GM20431 (cell line): ENCODE measurements at regions not wholly inside any gene's neighbourhood (a gene's known extent, or its start where the extent isn't known, plus 50 kb on each side); places are given as distances from the start of the nearest gene placed in this dataset.

Source experiments
- in situ Hi-C: fragments of 300-500 bp; cut with MseI, MboI; formaldehyde crosslinking; loops from one replicate; pipeline ENCODE4 v1.15.0; 2020; ENCODE audit warnings: low sequenced_read_pairs; ENCODE audit not compliant: unreplicated experiment

GRCh38 chr6:98477231-98477630 is 357.1 kb upstream of the POU3F2 start:
- in situ Hi-C loops, result no loop called here

- in situ Hi-C loops, result no loop called here
Measured at GRCh38 chr6:98484696-98485095, 349.7 kb upstream of the POU3F2 start.

GRCh38 chr6:98485593-98485992 is 348.8 kb upstream of the POU3F2 start:
- in situ Hi-C loops, result no loop called here

- in situ Hi-C loops, result no loop called here
Measured at GRCh38 chr6:98486057-98486456, 348.3 kb upstream of the POU3F2 start.

DNA sequence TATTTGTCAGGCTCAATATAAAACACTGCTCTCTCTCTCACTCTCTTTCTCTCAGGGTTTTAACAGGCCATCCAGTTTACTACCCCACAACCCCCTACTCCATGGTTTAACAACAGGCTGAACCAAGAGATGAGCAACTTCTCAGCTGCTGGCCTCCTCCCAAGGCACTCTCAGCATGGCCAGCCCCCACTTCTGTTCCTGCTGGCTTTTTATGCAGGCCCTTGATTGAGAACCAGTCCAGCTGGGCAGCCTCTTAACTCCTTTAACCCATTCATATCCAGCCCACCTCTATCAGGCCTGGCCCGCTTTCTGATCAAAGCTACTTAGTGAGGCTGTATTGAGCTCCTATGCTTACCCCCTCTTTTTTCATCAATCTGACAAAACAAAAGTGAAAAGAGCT is 346.8 kb upstream of the POU3F2 start:
- in situ Hi-C loops, result no loop called here

- in situ Hi-C loops, result no loop called here
Measured at GRCh38 chr6:98498144-98498775, 336.1 kb upstream of the POU3F2 start.

GRCh38 chr6:98498866-98499265 is 335.5 kb upstream of the POU3F2 start:
- in situ Hi-C loops, result no loop called here

DNA sequence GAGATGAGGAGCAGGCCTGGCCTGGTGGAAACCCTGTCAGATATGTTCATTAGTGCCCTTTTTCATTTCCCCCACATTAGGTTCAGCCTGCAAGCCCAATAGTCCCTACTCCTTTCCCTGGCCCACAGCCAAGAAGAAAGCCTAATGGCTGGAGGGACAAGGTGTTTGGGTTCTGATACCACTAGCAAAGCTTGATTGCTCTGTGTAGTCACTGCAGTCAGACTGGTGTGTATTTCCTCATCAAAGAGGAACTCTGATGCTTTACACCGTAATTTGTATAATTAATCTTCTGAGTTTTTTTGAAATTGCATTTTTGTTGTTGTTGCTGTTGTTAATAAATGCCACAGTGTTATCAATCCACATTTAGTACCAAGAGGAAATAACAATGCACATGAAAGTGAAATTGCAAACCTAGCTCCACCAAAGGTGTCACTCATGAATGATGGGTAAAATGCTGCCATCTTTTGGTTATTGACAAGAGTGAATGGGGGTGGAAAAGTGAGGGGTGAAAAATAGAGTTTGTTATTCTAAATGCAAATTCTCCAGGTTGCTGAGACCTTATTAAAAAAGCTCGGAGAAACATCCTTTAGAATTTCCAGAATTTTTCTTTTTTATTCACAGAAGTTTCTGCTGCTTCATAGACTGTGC is 320.2 kb upstream of the POU3F2 start:
- in situ Hi-C loops, result no loop called here

DNA sequence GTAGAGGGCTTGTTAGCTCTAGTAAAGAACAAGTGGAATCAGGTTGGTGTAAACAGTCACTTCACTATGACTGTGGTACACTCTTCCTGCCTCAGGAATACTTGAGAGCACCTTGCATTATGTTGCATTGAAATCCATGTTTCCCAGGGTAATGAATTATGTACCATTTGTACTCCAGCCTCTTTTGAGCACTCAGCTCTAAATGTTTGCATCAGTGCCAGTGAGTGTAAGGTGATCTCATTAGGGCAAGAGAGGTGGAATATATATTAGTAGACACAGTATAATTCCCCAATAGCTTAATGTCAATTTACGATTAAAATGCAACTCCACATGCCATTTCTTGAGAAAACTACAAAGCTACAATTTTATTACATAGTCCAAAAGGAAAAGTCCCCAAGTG is 319.6 kb upstream of the POU3F2 start:
- in situ Hi-C loops, result no loop called here

GRCh38 chr6:98516206-98516605 is 318.2 kb upstream of the POU3F2 start:
- in situ Hi-C loops, result no loop called here

- in situ Hi-C loops, result no loop called here
Measured at GRCh38 chr6:98516866-98517265, 317.5 kb upstream of the POU3F2 start.

DNA sequence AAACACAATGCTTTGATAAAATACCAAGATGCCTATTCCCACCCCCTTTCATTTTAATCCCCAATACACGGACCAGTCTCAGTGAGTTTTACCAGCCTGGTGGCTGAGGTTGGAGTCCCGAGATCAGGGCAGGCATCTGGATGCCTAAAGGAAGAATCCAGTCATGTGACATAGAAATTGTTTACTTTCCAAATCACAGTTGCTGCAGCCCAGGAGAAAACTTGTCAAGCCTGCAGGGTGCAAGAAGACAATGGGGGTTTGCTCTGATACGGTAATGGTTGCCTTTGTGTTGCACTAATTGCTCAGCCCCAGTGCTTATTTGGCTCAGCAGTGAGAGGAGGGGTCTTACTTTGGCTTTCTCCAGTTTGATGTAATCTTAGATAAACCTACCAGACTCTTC is 308.5 kb upstream of the POU3F2 start:
- in situ Hi-C loops, result no loop called here

DNA sequence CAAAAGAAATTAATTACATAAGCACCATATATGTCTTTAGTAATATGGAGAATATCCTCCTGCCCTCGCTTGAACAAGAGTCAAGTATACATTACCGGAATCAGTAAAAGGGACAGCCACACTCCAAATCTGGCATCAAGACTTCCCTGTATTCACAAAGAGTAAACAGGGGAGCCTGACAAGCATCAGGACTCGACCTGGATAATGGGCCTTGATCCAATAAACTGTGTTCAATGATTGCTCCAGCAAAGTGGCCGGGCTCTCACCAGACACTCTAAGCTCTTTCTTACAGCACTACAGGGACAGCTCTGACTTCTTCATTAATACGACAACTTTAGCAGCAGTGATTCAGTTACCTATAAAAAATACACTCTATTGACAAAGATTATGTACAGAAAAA is 307.9 kb upstream of the POU3F2 start:
- in situ Hi-C loops, result no loop called here

- in situ Hi-C loops, result no loop called here
Measured at GRCh38 chr6:98529364-98529763, 305.0 kb upstream of the POU3F2 start.

GRCh38 chr6:98530732-98531131 is 303.6 kb upstream of the POU3F2 start:
- in situ Hi-C loops, result no loop called here

- in situ Hi-C loops, result no loop called here
Measured at GRCh38 chr6:98532004-98532403, 302.4 kb upstream of the POU3F2 start.

DNA sequence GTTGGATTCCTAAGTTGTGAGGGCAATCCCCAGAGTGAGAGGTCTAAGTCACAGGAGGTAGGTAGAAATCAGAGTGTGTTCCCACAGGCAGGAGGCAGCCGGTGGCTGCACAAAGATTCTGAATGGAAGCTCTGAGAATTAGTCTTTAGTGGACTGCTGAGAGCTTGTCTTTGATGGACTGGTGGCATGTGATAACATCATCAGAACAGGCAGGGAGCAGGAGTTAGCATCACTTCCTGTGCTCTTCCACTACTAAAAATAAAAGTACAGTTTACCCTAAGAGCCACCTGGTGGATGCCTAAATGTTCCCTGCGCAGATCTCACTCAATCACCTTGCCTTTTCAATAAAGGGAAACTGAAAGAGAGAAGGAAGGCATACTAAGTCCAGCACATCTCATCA is 294.6 kb upstream of the POU3F2 start:
- in situ Hi-C loops, result no loop called here

- in situ Hi-C loops, result no loop called here
Measured at GRCh38 chr6:98546376-98546775, 288.0 kb upstream of the POU3F2 start.

DNA sequence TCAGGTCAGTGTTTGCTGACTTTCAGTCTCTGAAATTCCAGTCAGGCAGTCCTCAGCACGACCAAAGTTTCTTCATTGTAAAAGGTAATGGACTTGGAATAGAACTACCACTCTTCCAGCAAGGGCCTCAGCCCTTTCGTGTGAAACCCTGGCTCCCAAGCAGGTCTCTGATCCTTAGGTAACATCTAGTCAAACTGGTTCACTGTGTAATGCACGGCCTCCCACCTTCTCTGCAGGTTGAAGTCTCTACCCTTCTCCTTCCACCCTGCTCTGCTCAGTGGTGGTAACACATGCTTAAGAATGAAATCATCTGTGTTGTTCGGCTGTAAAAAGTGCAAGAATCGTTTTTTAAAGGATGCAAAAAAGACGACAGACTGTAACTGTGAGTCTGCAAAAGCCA is 287.2 kb upstream of the POU3F2 start:
- in situ Hi-C loops, result no loop called here

GRCh38 chr6:98547634-98548033 is 286.7 kb upstream of the POU3F2 start:
- in situ Hi-C loops, result no loop called here

DNA sequence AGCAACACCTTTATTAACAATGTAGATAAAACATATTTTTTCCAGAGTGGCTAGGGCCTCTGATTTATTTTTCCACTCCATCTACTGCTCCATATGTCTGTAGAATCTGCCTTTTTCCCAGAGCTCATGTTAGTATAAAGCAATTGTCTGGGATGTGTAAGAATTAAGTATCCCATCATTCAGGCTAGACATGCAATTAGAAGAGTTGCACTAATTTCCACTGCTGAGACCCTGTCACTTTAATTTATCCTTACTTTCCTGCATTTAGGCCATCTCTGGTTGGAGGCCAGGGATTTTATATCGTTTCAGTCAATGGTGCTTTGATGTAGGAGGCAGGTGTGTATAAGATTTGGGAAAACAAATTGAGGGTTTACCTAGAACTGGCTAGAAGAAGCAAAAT is 286.1 kb upstream of the POU3F2 start:
- in situ Hi-C loops, result no loop called here

- in situ Hi-C loops, result no loop called here
Measured at GRCh38 chr6:98560418-98560817, 274.0 kb upstream of the POU3F2 start.
